ENCODE measurements at regions not wholly inside any gene's neighbourhood (a gene's known extent, or its start where the extent isn't known, plus 50 kb on each side); places are given as distances from the start of the nearest gene placed in this dataset.
"Not testable (repeated sequence)": the region's sequence is repeated elsewhere in the genome, so short reads cannot be mapped to it uniquely, and the experiment has no call there.

GRCh38 chr5:16987776-16988175 is 51.7 kb upstream of the MYO10 start:
- TF ChIP-seq CTCF (IDR thresholded peaks at IDR 0.05; ENCODE audit: low read depth, low read length) = no peak
- no peak overlapping the region for H3K4me3 ChIP-seq (ENCODE audit: low read depth, low read length)

- not testable (repeated sequence) for H3K4me3 ChIP-seq (ENCODE audit: low read depth, low read length)
Measured at GRCh38 chr5:16990817-16991520, 54.9 kb upstream of the MYO10 start.

GRCh38 chr5:16992006-16992405 is 55.9 kb upstream of the MYO10 start:
- H3K4me3 ChIP-seq (ENCODE audit: low read depth, low read length) = no peak overlapping the region
- no peak for TF ChIP-seq CTCF (IDR thresholded peaks at IDR 0.05; ENCODE audit: low read depth, low read length)

GRCh38 chr5:16992444-16992843 is 56.4 kb upstream of the MYO10 start:
- no peak overlapping the region for H3K4me3 ChIP-seq (ENCODE audit: low read depth, low read length)
- TF ChIP-seq CTCF (IDR thresholded peaks at IDR 0.05; ENCODE audit: low read depth, low read length) = no peak

- no peak for TF ChIP-seq CTCF (IDR thresholded peaks at IDR 0.05; ENCODE audit: low read depth, low read length)
- no peak overlapping the region for H3K4me3 ChIP-seq (ENCODE audit: low read depth, low read length)
Measured at GRCh38 chr5:16994565-16994964, 58.5 kb upstream of the MYO10 start.

- no peak for TF ChIP-seq CTCF (IDR thresholded peaks at IDR 0.05; ENCODE audit: low read depth, low read length)
- no peak overlapping the region for H3K4me3 ChIP-seq (ENCODE audit: low read depth, low read length)
Measured at GRCh38 chr5:16995372-16995771, 59.3 kb upstream of the MYO10 start.

GRCh38 chr5:17000291-17000939 is 64.3 kb upstream of the MYO10 start:
- no peak for TF ChIP-seq CTCF (IDR thresholded peaks at IDR 0.05; ENCODE audit: low read depth, low read length)

More at GRCh38 chr5:17000291-17000939, 64.3 kb upstream of the MYO10 start:
- no peak overlapping the region for H3K4me3 ChIP-seq (ENCODE audit: low read depth, low read length)
